NCI-H1436 (cell line): ENCODE measurements at regions not wholly inside any gene's neighbourhood (a gene's known extent, or its start where the extent isn't known, plus 50 kb on each side); places are given as distances from the start of the nearest gene placed in this dataset.
"Not testable (repeated sequence)": the region's sequence is repeated elsewhere in the genome, so short reads cannot be mapped to it uniquely, and the experiment has no call there.

Source experiments
- DNase-seq: peaks from one replicate; lab custom pipeline; 2025; lab: John Stamatoyannopoulos, UW

- DNase-seq = no peak
Observed at GRCh38 chr1:185468626-185469025, 151.6 kb upstream of the IVNS1ABP start.

GRCh38 chr1:185467122-185467521, 150.1 kb upstream of the IVNS1ABP start:
- DNase-seq = no peak

DNA sequence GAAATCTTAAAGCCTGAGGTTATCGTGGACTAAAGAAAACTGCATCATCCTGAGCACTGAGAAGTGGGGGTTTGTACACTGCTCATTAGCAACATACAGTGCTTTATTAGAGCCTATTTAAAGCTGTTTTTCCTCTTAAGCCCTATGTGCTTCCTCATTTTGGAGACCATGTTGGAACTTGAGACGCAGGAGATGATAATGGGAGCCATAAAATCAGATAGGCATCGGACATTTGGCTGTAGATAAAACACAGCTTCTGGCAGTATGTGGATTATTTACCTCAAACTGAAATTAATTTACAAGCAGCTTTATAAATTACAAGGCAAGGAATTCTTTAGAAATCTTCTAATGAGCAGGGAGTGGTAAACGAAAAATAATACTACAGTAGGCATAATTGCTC, 147.7 kb upstream of the IVNS1ABP start:
- no peak for DNase-seq

- no peak for DNase-seq
Observed at GRCh38 chr1:185463433-185463832, 146.4 kb upstream of the IVNS1ABP start.

DNA sequence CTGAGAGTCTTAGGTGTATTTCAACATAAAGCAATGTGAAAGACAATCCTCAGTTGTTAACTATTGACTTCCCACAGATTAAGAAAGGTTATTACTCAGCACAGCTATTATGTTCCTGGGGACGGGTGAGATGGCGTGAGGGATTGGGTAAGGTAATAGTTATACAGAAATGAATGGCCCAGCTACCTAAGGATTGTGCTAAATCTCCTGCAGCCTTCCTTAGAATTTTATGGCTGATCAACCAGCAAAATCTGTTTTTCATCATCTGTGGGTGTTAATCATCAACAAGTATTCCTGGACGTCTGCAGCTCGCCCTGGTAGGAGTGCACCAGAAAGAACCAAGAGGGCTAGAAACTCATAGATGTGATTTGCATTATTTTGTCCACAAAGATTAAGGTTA, 146.0 kb upstream of the IVNS1ABP start:
- DNase-seq = no peak

DNA sequence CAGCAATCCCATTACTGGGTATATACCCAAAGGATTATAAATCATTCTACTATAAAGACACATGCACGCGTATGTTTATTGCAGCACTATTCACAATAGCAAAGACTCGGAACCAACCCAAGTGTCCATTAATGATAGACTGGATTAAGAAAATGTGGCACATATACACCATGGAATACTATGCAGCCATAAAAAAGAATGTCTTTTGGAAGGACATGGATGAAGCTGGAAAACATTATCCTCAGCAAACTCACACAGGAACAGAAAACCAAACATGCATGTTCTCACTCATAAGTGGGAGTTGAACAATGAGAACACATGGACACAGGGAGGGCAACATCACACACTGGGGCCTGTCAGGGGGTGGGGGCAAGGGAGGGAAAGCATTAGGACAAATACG, 143.7 kb upstream of the IVNS1ABP start:
- DNase-seq = not testable (repeated sequence)

DNA sequence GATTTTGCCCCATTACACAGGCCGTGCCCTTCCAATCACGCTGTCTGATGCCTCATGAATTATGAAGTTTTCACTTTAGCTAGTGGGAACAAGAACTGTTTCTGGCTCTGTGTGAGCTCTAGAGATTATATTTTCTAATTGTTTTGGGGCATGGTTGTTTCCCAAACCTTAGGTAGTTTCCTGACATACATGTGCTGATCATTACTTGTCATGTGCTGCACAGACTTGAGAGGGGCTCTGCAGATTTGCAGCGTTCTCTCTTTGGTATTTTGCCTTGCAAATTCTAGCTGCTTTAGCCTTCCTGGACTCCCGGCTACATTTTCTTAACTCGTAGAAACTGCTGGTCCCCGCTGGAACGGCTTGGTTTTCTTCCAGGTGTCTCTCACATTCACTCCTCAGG, 142.1 kb upstream of the IVNS1ABP start:
- no peak for DNase-seq

DNA sequence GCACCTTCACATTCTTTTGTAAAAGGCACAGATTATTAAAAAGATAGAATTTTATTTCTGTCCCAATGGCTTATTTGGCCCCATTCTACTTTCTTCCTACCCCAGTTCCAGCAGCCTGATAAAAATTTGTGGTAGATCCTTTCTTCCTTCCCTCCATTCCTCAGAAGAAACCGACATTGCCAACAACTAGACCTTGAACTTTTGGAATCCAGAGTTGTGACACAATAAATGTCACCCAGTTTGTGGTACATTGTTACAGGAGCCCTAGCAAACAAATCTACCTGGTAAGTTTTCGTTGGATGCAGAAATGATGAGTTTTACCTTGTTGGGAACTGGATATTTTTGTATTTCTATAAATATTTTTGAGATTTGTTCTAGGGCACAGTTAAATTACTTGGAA, 141.6 kb upstream of the IVNS1ABP start:
- no peak for DNase-seq

DNA sequence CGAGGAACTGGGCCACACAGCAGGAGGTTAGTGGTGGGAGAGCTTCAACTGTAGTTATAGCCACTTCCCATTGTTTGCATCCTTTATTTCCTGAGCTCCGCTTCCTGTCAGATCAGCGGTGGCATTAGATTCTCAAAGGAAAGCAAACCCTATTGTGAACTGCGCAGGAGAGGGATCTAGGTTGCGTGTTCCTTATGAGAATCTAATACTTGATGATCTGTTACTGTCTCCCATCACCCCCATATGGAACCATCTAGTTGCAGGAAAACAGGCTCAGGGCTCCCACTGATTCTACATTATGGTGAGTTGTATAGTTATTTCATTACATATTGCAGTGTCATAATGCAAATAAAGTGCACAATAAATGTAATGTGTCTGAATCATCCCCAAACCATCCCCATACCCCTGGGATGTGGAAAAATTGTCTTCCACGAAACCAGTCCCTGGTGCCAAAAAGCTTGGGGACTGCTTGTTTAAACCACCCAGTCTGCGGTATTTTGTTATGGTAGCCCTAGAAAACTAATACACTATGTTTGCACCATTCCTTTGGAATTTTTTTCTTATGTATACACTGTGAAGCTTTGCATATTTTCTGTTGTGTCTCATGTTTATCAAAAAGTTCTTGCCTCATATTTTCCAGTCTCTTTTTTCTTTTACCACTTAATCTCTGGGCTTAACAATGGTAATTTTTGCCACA, 136.6 kb upstream of the IVNS1ABP start:
- DNase-seq = no peak

DNA sequence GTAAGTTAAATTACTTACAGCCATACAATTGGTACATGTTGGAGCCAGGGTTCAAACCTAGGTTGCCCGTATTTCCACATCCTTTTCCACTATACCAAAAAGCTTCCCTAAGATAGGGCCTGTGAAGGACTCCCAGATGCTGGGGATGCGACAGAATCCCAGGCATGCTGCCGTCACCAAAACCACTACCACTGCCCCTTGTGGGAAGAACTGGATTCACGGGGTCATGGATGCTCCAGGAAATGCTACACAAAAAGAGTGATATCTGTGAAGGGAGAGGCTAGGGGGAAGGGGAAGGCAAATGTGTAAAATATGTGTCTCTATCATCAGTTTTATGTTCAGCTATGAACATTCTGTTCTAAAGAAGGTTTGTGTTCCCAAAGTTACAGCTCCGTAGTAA, 133.9 kb upstream of the IVNS1ABP start:
- DNase-seq = no peak

- no peak for DNase-seq
Observed at GRCh38 chr1:185450060-185450788, 133.2 kb upstream of the IVNS1ABP start.

DNA sequence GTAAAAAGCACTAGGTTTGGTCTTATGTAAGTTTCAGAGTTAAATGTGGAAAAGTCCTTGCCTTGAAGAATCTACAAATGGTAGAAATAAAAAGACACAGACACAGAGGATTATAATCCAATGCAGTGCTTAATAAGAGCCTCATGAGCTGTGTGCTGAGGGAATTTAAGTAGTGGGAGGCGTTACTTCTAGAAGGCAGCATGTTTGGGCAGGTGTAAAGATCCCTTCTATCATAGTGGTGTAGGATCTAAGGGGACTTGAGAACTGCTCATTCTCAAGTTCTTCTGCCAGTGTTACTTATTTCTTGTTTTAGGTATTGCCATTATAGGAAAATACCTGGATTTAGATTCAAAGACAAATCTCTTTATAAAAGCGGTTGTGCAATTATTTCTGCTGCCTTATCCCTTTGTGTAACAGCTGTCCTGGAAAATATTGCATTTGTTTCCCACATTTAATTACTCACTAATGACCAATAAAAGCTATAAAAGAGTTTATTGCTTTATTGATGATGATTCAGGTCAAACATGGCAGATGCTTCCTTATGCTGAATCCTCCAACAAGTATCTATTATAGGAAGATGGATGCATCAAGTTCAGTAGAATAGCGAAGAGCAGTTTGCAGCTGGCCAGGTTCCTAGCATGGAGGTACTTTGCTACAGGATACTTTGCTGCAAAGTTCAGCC, 132.5 kb upstream of the IVNS1ABP start:
- no peak for DNase-seq

GRCh38 chr1:185448591-185449186, 131.6 kb upstream of the IVNS1ABP start:
- no peak for DNase-seq

- DNase-seq = no peak
Observed at GRCh38 chr1:185446131-185446530, 129.1 kb upstream of the IVNS1ABP start.

DNA sequence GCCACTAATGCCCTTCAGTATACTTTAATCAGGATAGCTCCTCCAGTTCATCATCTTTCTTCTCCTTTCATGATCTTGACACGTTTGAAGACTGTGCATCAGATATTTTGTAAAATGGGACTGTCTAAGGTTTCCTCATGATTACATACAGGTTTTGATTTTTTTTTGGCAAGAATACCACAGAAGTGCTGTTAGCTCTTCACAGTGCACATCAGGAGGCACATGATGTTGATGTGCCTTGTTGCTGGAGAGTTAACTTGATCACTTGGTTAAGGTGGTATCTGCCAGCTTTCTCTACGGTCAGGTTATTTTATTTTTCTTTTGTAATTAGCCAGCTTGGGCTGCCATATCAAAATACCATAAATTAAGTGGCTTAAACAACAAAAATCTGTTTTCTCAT, 128.6 kb upstream of the IVNS1ABP start:
- DNase-seq = no peak

- no peak for DNase-seq
Observed at GRCh38 chr1:185444676-185445075, 127.6 kb upstream of the IVNS1ABP start.

DNA sequence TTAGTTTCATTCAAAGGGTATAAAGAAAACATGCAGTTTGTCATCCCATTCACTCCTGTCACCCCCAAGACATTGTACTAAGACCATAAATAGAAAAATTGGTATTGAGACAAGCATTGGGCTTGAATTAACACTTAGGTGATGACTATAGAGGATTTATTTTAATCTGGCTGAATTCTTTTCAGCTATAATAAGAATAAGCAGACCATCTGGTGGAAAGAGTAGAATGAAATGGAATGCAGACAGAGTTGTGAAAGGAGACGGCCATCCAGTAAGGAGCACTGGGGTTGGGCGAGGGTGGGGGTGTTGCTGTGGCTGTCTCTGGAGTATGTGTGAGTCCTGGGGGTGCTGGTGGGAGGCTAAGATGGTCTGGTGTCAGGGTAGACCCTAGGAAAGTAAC, 125.0 kb upstream of the IVNS1ABP start:
- no peak for DNase-seq

GRCh38 chr1:185441605-185442004, 124.6 kb upstream of the IVNS1ABP start:
- no peak for DNase-seq

DNA sequence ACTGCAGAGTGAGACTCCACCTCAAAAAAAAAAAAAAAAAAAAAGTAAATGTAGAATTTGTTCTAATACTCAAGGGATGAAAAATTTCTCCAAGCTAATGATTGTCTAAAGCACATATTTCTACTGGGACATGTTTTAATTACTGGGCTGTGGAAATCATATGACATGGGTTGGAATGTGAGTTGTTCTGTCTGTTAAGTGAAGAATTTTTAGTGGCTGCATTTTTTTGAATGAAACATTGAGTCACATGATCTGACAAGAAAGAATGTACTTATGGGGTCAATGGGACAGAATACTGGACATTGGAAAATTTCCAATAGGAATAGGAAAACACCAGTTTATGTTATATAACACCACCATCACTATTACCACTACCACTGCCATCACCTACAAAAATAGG, 123.8 kb upstream of the IVNS1ABP start:
- no peak for DNase-seq

DNA sequence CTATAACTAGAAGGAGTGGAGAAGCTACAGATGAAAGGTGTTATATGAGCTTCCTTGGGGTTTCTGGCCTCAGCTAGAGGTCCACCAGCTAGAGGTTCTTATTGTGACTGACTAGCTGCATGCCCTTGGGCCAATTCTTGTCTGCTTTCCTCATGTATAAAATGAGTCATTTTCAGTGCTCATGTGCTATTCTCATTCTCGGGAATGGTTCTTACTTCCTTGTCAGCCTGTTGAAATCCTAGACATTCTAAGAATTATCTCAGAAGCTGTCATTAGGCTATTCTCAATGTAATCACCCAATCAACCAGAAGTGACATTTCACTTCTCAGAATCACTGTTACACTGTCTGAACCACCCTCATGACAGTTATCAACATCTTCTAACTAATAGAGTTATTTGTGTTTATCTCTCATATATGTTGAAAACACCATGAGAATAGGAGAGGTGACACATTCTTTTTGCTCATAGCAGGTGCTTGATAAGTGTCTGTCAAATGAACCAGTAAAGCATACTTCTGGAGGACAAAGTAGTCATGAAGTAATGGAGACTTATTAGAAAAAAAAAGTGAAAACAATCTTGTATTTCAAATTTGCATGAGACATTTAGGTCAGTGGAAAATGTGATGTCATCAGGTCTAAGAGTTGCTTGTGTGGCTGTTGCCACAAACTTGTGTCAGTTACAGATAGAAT, 122.8 kb upstream of the IVNS1ABP start:
- DNase-seq = no peak

DNA sequence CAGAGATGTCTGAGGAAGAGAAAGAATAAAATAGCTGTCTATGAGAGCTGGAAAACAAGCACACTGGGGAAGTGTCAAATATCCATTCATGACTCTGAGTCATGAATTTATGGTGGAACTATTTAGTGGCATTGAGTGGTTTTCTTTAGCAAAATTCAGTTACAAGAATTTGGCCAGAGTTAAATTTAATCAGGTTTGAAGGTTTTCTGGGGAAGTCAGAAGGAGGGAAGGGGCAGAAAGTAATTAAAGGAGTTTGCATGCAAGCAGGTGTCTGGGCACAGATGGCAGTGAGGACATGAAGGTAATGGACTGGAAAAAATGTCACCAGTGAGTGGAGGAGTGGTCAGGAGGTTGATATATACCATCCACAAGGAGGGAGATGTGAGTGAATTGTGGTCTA, 121.9 kb upstream of the IVNS1ABP start:
- DNase-seq = no peak

DNA sequence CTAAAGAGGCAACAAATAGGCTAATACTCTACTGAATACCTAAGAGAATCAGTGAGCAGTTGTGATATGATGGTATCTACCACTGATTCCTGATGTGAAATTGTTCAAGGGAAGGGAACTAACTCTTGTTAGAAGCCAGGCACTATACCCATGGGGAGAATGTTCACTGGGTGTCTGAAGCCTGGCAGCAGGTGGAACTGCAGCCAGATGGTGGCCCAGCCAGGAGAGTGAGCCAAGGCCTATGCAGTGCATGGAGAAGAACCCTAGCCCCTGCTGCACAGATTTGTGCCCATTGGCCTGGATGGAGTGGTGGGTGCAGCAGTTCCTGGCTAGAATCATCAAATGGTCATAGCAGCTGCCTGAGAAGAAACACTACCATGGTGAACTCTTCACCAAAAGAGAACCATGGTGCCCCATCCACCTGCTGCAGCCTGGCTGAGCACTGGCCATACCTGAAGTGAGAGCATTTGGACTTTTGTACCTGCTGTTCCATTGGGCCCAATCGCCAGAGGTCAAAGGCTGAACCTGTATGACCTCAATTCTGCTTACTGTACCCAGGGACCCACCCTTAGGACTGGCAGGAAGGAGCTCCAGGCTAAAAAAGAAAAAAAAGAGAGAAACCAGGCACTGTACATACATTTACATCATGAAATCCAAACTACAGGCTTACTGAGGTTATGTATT, 118.8 kb upstream of the IVNS1ABP start:
- DNase-seq = no peak
